GM12878 (cell line): ENCODE measurements at regions not wholly inside any gene's neighbourhood (a gene's known extent, or its start where the extent isn't known, plus 50 kb on each side); places are given as distances from the start of the nearest gene placed in this dataset.

Source experiments
- ATAC-seq: fragments of 200-7000 bp; cut with Tn5 transposase; 3 replicates; pipeline ENCODE4 v1.9.1; 2020; ENCODE audit warnings: mild to moderate bottlenecking, moderate library complexity
- BruUV-seq: library from RNA; stranded (reverse); fragments of 400-500 nt; replicated peaks from 2 replicates; lab custom pipeline; 2021; lab: Mats Ljungman, UMichigan
- CTCF ChIA-PET: fragments of 300-600 bp; sonication (Branson Sonifier 250); formaldehyde crosslinking; extraction: SDS; loops from one replicate; lab custom pipeline; 2021; ENCODE audit warnings: inconsistent platforms; lab: Yijun Ruan, JAX
- POLR2A ChIA-PET: fragments of 350-600 bp; formaldehyde crosslinking; extraction: SDS; loops from one replicate; lab custom pipeline; 2021; ENCODE audit warnings: inconsistent platforms; lab: Charles Lee
- RAD21 ChIA-PET: fragments of 300-600 bp; sonication (Branson Sonifier 250); formaldehyde crosslinking; loops from one replicate; lab custom pipeline; 2023; ENCODE audit warnings: antibody characterized with exemption; ENCODE audit not compliant: unreplicated experiment; lab: Charles Lee
- SMC1A ChIA-PET: fragments of 300-600 bp; sonication (Branson Sonifier 250); formaldehyde crosslinking; loops from one replicate; lab custom pipeline; 2023; ENCODE audit not compliant: unreplicated experiment, uncharacterized antibody; lab: Charles Lee
- DNase-seq: peaks from one replicate; pipeline ENCODE4 v3.0.0-alpha.2; 2011; ENCODE audit warnings: low read depth, low spot score
- FAIRE-seq: peaks from 3 replicates; lab custom pipeline; 2011; peaks lifted over from hg19 to GRCh38; lab: Jason Lieb, UNC
- H2AFZ ChIP-seq: 2 replicates; pipeline ENCODE4 v1.6.0; 2011; ENCODE audit warnings: low read depth, low read length, control low read depth; ENCODE audit not compliant: control insufficient read depth
- H3K27ac ChIP-seq: 2 replicates; pipeline ENCODE4 v1.5.1; 2011; ENCODE audit warnings: control low read depth; ENCODE audit not compliant: control insufficient read depth, insufficient read depth
- H3K27me3 ChIP-seq, 2 experiments: replicated peaks in 1 of 2; 2 replicates each; pipeline versions ENCODE4 v1.6.0 to v1.6.1; 2011; ENCODE audit warnings: low read length in 1 of 2; ENCODE audit not compliant: control insufficient read depth in 2 of 2, insufficient read depth in 2 of 2
- H3K36me3 ChIP-seq, 2 experiments: 2 replicates each; pipeline ENCODE4 v1.5.1; 2011; ENCODE audit warnings: low read length in 1 of 2; ENCODE audit not compliant: control insufficient read depth in 2 of 2, insufficient read depth in 2 of 2
- H3K4me1 ChIP-seq: 2 replicates; pipeline ENCODE4 v1.6.1; 2011; ENCODE audit warnings: mild to moderate bottlenecking, low read length, moderate library complexity, mixed read lengths; ENCODE audit not compliant: control insufficient read depth, insufficient read depth
- H3K4me2 ChIP-seq: 2 replicates; pipeline ENCODE4 v1.6.0; 2011; ENCODE audit warnings: control low read depth; ENCODE audit not compliant: control insufficient read depth, insufficient read depth
- H3K4me3 ChIP-seq: fragments of 200-600 bp; sonication (generic); 2 replicates; pipeline ENCODE4 v1.5.1; 2016
- H3K79me2 ChIP-seq: 2 replicates; pipeline ENCODE4 v1.6.0; 2011; ENCODE audit warnings: low read length; ENCODE audit not compliant: control insufficient read depth, insufficient read depth
- H3K9ac ChIP-seq: 2 replicates; pipeline ENCODE4 v1.8.0; 2011; ENCODE audit warnings: low read length, control low read depth, mixed read lengths; ENCODE audit not compliant: control insufficient read depth, insufficient read depth
- H3K9me3 ChIP-seq: replicated peaks from 3 replicates; pipeline ENCODE4 v1.5.1; 2011; ENCODE audit warnings: mild to moderate bottlenecking, low read length; ENCODE audit not compliant: control insufficient read depth, insufficient read depth
- H4K20me1 ChIP-seq: 2 replicates; pipeline ENCODE4 v1.6.0; 2011; ENCODE audit not compliant: control insufficient read depth, insufficient read depth
- BACH1 ChIP-seq: fragments of 450-650 bp; IDR thresholded peaks from 2 replicates; pipeline ENCODE4 v1.6.1; 2017; ENCODE audit warnings: mild to moderate bottlenecking, borderline replicate concordance
- BRCA1 ChIP-seq: IDR thresholded peaks from 2 replicates; pipeline ENCODE4 v1.6.1; 2011; ENCODE audit warnings: low read depth, low read length, improper control_type of control experiment
- CBX5 ChIP-seq: sonication (generic); IDR thresholded peaks from 2 replicates; pipeline ENCODE4 v1.6.1; 2016; ENCODE audit warnings: low read depth, moderate library complexity, mild to moderate bottlenecking, inconsistent platforms
- E4F1 ChIP-seq: fragments of 450-650 bp; IDR thresholded peaks from 2 replicates; pipeline ENCODE4 v1.6.1; 2018; ENCODE audit warnings: borderline replicate concordance, mild to moderate bottlenecking; ENCODE audit not compliant: partially characterized antibody
- GABPA ChIP-seq: IDR thresholded peaks from 2 replicates; pipeline ENCODE4 v1.6.1; 2014; ENCODE audit warnings: antibody characterized with exemption, low read depth, mild to moderate bottlenecking, inconsistent platforms
- MTA3 ChIP-seq: IDR thresholded peaks from 2 replicates; pipeline ENCODE4 v1.6.1; 2012; ENCODE audit warnings: low read length, inconsistent platforms, borderline replicate concordance
- MXI1 ChIP-seq: fragments of 150-350 bp; IDR thresholded peaks from 2 replicates; pipeline ENCODE4 v1.6.1; 2011; ENCODE audit warnings: low read depth, mild to moderate bottlenecking, inconsistent platforms, low read length, improper control_type of control experiment
- MYB ChIP-seq: fragments of 150-350 bp; IDR thresholded peaks from 2 replicates; pipeline ENCODE4 v1.6.1; 2014; ENCODE audit warnings: mild to moderate bottlenecking, low read depth, low read length, borderline replicate concordance
- NFXL1 ChIP-seq: fragments of 450-650 bp; IDR thresholded peaks from 2 replicates; pipeline ENCODE4 v1.6.1; 2017; ENCODE audit warnings: antibody characterized with exemption, mild to moderate bottlenecking, borderline replicate concordance
- NFYA ChIP-seq: IDR thresholded peaks from 2 replicates; pipeline ENCODE4 v1.6.1; 2011; ENCODE audit warnings: low read depth, mild to moderate bottlenecking, low read length, improper control_type of control experiment, borderline replicate concordance
- NRF1 ChIP-seq: conservative IDR thresholded peaks from 2 replicates; pipeline ENCODE4 v1.6.1; 2011; ENCODE audit warnings: mild to moderate bottlenecking, low read depth, low read length, improper control_type of control experiment
- PAX8 ChIP-seq: fragments of 450-650 bp; IDR thresholded peaks from 2 replicates; pipeline ENCODE4 v1.6.1; 2017; ENCODE audit warnings: mild to moderate bottlenecking, moderate library complexity
- RAD51 ChIP-seq: fragments of 450-650 bp; IDR thresholded peaks from 2 replicates; pipeline ENCODE4 v1.6.1; 2016; ENCODE audit warnings: moderate library complexity, mild to moderate bottlenecking, inconsistent platforms
- REST ChIP-seq: IDR thresholded peaks from 2 replicates; pipeline ENCODE4 v1.6.1; 2012; ENCODE audit warnings: mild to moderate bottlenecking, low read depth, low read length
- ZNF24 ChIP-seq: fragments of 450-650 bp; IDR thresholded peaks from 2 replicates; pipeline ENCODE4 v1.6.1; 2017; ENCODE audit warnings: antibody characterized with exemption, mild to moderate bottlenecking
- WGBS: methylation state at CpG from one replicate; pipeline ENCODE4 v1.1.6; 2016; ENCODE audit warnings: low lambda C conversion rate; ENCODE audit not compliant: insufficient replicate concordance, insufficient coverage; ENCODE audit errors: missing lambda C conversion rate; 5-methylcytosine and 5-hydroxymethylcytosine counted together
- in situ Hi-C: fragments of 300-500 bp; cut with MboI; formaldehyde crosslinking; loops from 9 replicates; pipeline ENCODE4 v1.14.3; 2018; ENCODE audit warnings: mixed read lengths
- intact Hi-C: fragments of 100-400 bp; cut with micrococcal nuclease; formaldehyde crosslinking; loops from one replicate; pipeline ENCODE4 v1.14.2; 2022; ENCODE audit not compliant: unreplicated experiment

GRCh38 chr2:149988361-149988760, 400.8 kb upstream of the MMADHC start (continued):
- TF ChIP-seq REST (no peak), NFXL1 (no peak)

DNA sequence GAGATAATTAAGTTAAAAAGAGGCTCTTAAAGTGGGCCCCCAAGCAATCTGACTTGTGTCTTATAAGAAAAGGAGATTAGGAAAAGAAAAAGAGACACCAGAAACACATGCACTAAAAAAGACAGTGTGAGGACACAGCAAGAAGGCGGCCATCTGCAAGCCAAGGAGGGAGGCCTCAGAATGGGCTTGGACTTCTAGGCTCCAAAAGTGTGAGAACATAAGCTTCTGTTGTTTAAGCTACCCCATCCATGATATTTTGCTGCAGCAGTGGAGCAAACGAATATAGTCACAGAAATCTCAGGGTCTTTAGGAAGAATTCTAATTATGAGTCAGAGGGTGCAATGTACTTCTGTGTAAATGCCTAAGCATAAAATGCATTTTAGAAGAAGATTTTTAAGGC, 399.3 kb upstream of the MMADHC start:
- in situ Hi-C loops (no loop called here), intact Hi-C loops (no loop called here)
- H3K36me3 ChIP-seq = no peaks in the 10 kb centered on the region
- DNase-seq (no peak), FAIRE-seq (no peak), ATAC-seq (no peak)
- no peaks in the 10 kb centered on the region for H3K9me3 ChIP-seq
- H3K9ac ChIP-seq = no peak overlapping the region
- no peaks in the 10 kb centered on the region for H3K79me2 ChIP-seq
- RAD21 ChIA-PET = no interaction called here
- H2AFZ ChIP-seq = no peak overlapping the region
- no peaks in the 10 kb centered on the region for H3K4me1 ChIP-seq
- 6% methylated on average over 2 of the region's 2 CpGs for WGBS
- SMC1A ChIA-PET = interaction anchor here (0.5 kb wide), 1 partner anchor 809 kb away, joined by 3 read pairs; no protein-coding TSS in a partner anchor
- no TSS peak for BruUV-seq
- H3K4me3 ChIP-seq = no peak overlapping the region
- H3K27me3 ChIP-seq = no peaks in the 10 kb centered on the region
- CTCF ChIA-PET = no interaction called here
- H3K27ac ChIP-seq = no peak overlapping the region
- H4K20me1 ChIP-seq = no peaks in the 10 kb centered on the region
- TF ChIP-seq NRF1 = no peak
- no peak for TF ChIP-seq MYB
- TF ChIP-seq BRCA1 = no peak
- no peak for TF ChIP-seq REST
- TF ChIP-seq RAD51 = no peak
- TF ChIP-seq PAX8 = no peak
- TF ChIP-seq E4F1 = no peak
- no peak for TF ChIP-seq MTA3
- TF ChIP-seq NFXL1 = no peak
- no peak for TF ChIP-seq NFYA
- TF ChIP-seq BACH1 = no peak
- TF ChIP-seq ZNF24 = no peak
- TF ChIP-seq GABPA = no peak
- no peak for TF ChIP-seq MXI1
- no peak for TF ChIP-seq CBX5
- no peak overlapping the region for H3K4me2 ChIP-seq
- POLR2A ChIA-PET = no interaction called here
